COLO829 (cell line): ENCODE measurements at regions not wholly inside any gene's neighbourhood (a gene's known extent, or its start where the extent isn't known, plus 50 kb on each side); places are given as distances from the start of the nearest gene placed in this dataset.

ENCODE experiments used
- DNase-seq: peaks from one replicate; pipeline ENCODE4 v3.0.0; 2012; ENCODE audit warnings: low spot score

GRCh38 chr5:173689737-173690360, 73.4 kb upstream of the BOD1 start:
- DNase-seq: no peak

- no peak for DNase-seq
These were observed 75.5 kb upstream of the BOD1 start for GRCh38 chr5:173691931-173692330.

GRCh38 chr5:173693670-173694069, 77.2 kb upstream of the BOD1 start:
- DNase-seq: no peak

- no peak for DNase-seq
These were observed 79.8 kb upstream of the BOD1 start for GRCh38 chr5:173696216-173696615.

GRCh38 chr5:173697931-173698579, 81.6 kb upstream of the BOD1 start:
- no peak for DNase-seq

- no peak for DNase-seq
These were observed 83.5 kb upstream of the BOD1 start for GRCh38 chr5:173699966-173700365.

GRCh38 chr5:173703466-173703865, 87.0 kb upstream of the BOD1 start:
- DNase-seq: no peak

- no peak for DNase-seq
These were observed 88.4 kb upstream of the BOD1 start for GRCh38 chr5:173704615-173705511.

GRCh38 chr5:173705512-173706044, 89.1 kb upstream of the BOD1 start:
- DNase-seq: no peak

GRCh38 chr5:173706700-173707099, 90.2 kb upstream of the BOD1 start:
- DNase-seq: no peak

GRCh38 chr5:173707392-173707791, 90.9 kb upstream of the BOD1 start:
- DNase-seq: no peak

GRCh38 chr5:173709145-173709544, 92.7 kb upstream of the BOD1 start:
- DNase-seq: no peak

GRCh38 chr5:173709761-173710160, 93.3 kb upstream of the BOD1 start:
- DNase-seq: no peak

- DNase-seq: no peak
These were observed 94.1 kb upstream of the BOD1 start for GRCh38 chr5:173710528-173710927.

GRCh38 chr5:173711466-173711865, 95.0 kb upstream of the BOD1 start:
- no peak for DNase-seq

- DNase-seq: no peak
These were observed 96.2 kb upstream of the BOD1 start for GRCh38 chr5:173712609-173713175.

GRCh38 chr5:173714551-173715428, 98.3 kb upstream of the BOD1 start:
- DNase-seq: no peak

- DNase-seq: no peak
These were observed 99.2 kb upstream of the BOD1 start for GRCh38 chr5:173715607-173716006.

GRCh38 chr5:173716058-173716682, 99.7 kb upstream of the BOD1 start:
- DNase-seq: no peak

GRCh38 chr5:173717959-173718358, 101.5 kb upstream of the BOD1 start:
- DNase-seq: no peak

- DNase-seq: no peak
These were observed 102.0 kb upstream of the BOD1 start for GRCh38 chr5:173718469-173718868.
